Fibroblast of lung (primary cell): ENCODE measurements at regions not wholly inside any gene's neighbourhood (a gene's known extent, or its start where the extent isn't known, plus 50 kb on each side); places are given as distances from the start of the nearest gene placed in this dataset.

Source experiments
- DNase-seq, 2 donors: peaks; one replicate each; pipeline versions ENCODE4 v3.0.0 to v3.0.0-alpha.2; 2010; ENCODE audit warnings: low read depth in 2 of 2
- H2AFZ ChIP-seq: 2 replicates; pipeline ENCODE4 v1.5.1; 2012; ENCODE audit warnings: low read length, control low read depth, inconsistent platforms
- H3K27ac ChIP-seq: 2 replicates; pipeline ENCODE4 v1.5.1; 2011; ENCODE audit warnings: low read length, control low read depth; ENCODE audit not compliant: insufficient read depth
- H3K27me3 ChIP-seq: 2 replicates; pipeline ENCODE4 v1.5.1; 2011; ENCODE audit warnings: mild to moderate bottlenecking, low read length; ENCODE audit not compliant: control insufficient read depth, insufficient read depth
- H3K36me3 ChIP-seq: 2 replicates; pipeline ENCODE4 v1.5.1; 2011; ENCODE audit warnings: low read length; ENCODE audit not compliant: control insufficient read depth, insufficient read depth
- H3K4me1 ChIP-seq: 2 replicates; pipeline ENCODE4 v1.5.1; 2011; ENCODE audit warnings: low read length; ENCODE audit not compliant: control insufficient read depth, insufficient read depth; ENCODE audit errors: extremely low read depth
- H3K4me2 ChIP-seq: 2 replicates; pipeline ENCODE4 v1.5.1; 2011; ENCODE audit warnings: low read length, control low read depth; ENCODE audit not compliant: insufficient read depth; ENCODE audit errors: extremely low read depth
- H3K4me3 ChIP-seq, 4 experiments: fragments of 200-600 bp in 1 of 4; sonication (generic) in 1 of 4; replicated peaks in 1 of 4; 2 replicates each; pipeline ENCODE4 v1.5.1; 2011 to 2016; ENCODE audit warnings: low read length in 4 of 4, low read depth in 3 of 4, mild to moderate bottlenecking in 3 of 4, control low read depth in 2 of 4, inconsistent platforms in 1 of 4, mixed read lengths in 1 of 4; ENCODE audit not compliant: insufficient read depth in 1 of 4; ENCODE audit errors: control extremely low read depth in 1 of 4
- H3K79me2 ChIP-seq: 2 replicates; pipeline ENCODE4 v1.5.1; 2012; ENCODE audit warnings: mild to moderate bottlenecking, low read length, inconsistent platforms; ENCODE audit not compliant: control insufficient read depth, insufficient read depth
- H3K9ac ChIP-seq: 2 replicates; pipeline ENCODE4 v1.5.1; 2011; ENCODE audit warnings: mild to moderate bottlenecking, low read length, control low read depth; ENCODE audit not compliant: insufficient read depth
- H3K9me3 ChIP-seq: 2 replicates; pipeline ENCODE4 v1.5.1; 2012; ENCODE audit warnings: low read depth, low read length; ENCODE audit not compliant: control insufficient read depth, insufficient read depth
- H4K20me1 ChIP-seq: 2 replicates; pipeline ENCODE4 v1.5.1; 2011; ENCODE audit warnings: low read length; ENCODE audit not compliant: control insufficient read depth, insufficient read depth; ENCODE audit errors: extremely low read depth
- CTCF ChIP-seq, 2 donors: IDR thresholded peaks in 1 of 2; conservative IDR thresholded peaks in 1 of 2; 1 replicate in 1 of 2; 2 replicates in 1 of 2; pipeline ENCODE4 v1.5.1; 2011 to 2012; ENCODE audit warnings: low read length in 2 of 2, control low read depth in 1 of 2, inconsistent platforms in 1 of 2, low read depth in 1 of 2, mild to moderate bottlenecking in 1 of 2
- EZH2 ChIP-seq: IDR thresholded peaks from 2 replicates; pipeline ENCODE4 v1.5.1; 2012; ENCODE audit warnings: low read length, control low read depth, mild to moderate bottlenecking; ENCODE audit errors: missing control alignments

DNA sequence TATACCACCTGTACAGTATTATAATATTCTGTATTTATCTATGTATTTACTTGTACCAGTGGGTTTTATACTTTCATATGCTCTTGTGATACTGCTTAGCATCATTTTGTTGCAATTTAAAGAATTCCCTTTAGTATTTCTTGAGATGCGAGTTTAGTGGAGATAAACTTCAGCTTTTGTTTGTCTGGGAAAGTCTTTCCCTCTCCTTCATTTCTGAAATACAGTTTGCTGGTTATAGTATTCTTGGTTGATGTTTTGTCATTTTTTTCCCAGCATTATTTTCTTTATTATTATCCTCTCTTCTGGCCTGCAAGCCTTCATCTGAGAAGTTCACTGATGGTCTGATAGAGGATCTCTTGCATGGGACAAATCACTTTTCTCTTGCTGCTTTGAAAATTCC, 136.6 kb upstream of the MCHR2 start:
- Histone ChIP-seq H3K9ac (no peak overlapping the region), H3K4me3 (no peak overlapping the region), H3K79me2 (no peaks in the 10 kb centered on the region), H3K4me2 (no peak overlapping the region), H3K27ac (no peak overlapping the region), H3K9me3 (no peaks in the 10 kb centered on the region), H2AFZ (no peak overlapping the region), H3K27me3 (no peaks in the 10 kb centered on the region), H3K4me1 (no peaks in the 10 kb centered on the region), H4K20me1 (no peaks in the 10 kb centered on the region), H3K36me3 (no peaks in the 10 kb centered on the region)
- no peak for DNase-seq
- TF ChIP-seq CTCF (conservative IDR thresholded peaks at IDR 0.05 in 1 of 2, IDR thresholded peaks at IDR 0.05 in 1 of 2; ENCODE audit: low read depth in 1 of 2, low read length in 2 of 2), result no peak
- no peak for TF ChIP-seq EZH2

DNA sequence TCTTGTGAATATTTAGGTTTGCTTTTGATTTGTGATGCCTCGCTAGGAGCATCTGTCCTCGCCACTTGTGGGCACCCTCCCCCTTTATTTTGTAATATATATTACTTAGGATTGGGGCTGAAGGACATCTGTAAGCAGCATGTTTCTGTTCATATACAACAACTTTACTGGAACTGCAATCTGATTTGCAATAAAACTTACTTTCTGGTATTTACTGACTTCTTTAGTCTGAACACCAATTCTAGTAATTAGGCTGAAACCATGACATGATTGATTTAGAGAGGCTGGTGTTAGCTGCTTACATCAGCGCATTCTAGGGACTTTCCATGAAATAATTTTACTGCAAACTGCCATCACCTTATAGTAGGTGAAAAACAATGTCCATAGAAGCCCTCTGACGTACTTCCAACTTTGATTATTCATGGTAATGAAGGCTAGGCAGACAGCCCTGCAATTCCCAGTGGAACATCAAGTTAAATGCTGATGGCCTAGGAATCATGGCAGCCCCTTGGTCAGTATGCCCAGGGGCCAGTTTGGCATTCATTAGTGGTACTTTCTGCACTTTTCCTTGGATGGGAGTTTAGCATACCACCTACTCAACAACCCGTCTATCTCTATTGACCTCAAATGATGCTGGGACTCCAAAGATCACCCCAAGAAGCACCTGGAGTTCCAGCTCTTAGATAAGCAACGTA, 132.9 kb upstream of the MCHR2 start:
- no peaks in the 10 kb centered on the region for H3K9me3 ChIP-seq
- H3K36me3 ChIP-seq, result no peaks in the 10 kb centered on the region
- H3K27me3 ChIP-seq, result no peaks in the 10 kb centered on the region
- H3K4me1 ChIP-seq, result no peaks in the 10 kb centered on the region
- H3K9ac ChIP-seq, result no peak overlapping the region
- H3K27ac ChIP-seq, result no peak overlapping the region
- no peaks in the 10 kb centered on the region for H3K79me2 ChIP-seq
- H3K4me3 ChIP-seq, result no peak overlapping the region
- no peak overlapping the region for H2AFZ ChIP-seq
- no peaks in the 10 kb centered on the region for H4K20me1 ChIP-seq
- no peak for TF ChIP-seq CTCF (conservative IDR thresholded peaks at IDR 0.05 in 1 of 2, IDR thresholded peaks at IDR 0.05 in 1 of 2; ENCODE audit: low read depth in 1 of 2, low read length in 2 of 2)
- TF ChIP-seq EZH2, result no peak
- no peak for DNase-seq
- H3K4me2 ChIP-seq, result no peak overlapping the region

GRCh38 chr6:100121854-100122609, 128.0 kb upstream of the MCHR2 start:
- DNase-seq, result no peak
- Histone ChIP-seq H3K4me1 (no peaks in the 10 kb centered on the region), H4K20me1 (no peaks in the 10 kb centered on the region), H3K36me3 (no peaks in the 10 kb centered on the region), H2AFZ (no peak overlapping the region), H3K9ac (no peak overlapping the region), H3K27me3 (no peaks in the 10 kb centered on the region), H3K9me3 (no peaks in the 10 kb centered on the region), H3K4me3 (no peak overlapping the region), H3K27ac (no peak overlapping the region), H3K79me2 (no peaks in the 10 kb centered on the region), H3K4me2 (no peak overlapping the region)
- no peak for TF ChIP-seq EZH2
